Stimulated activated CD8-positive, alpha-beta memory T cell treated with anti-CD3 and anti-CD28 coated beads, Interleukin-12 subunit alpha, Interleukin-12 subunit beta, amount 100 ng/mL, for 4 hours (primary cell): ENCODE measurements at regions not wholly inside any gene's neighbourhood (a gene's known extent, or its start where the extent isn't known, plus 50 kb on each side); places are given as distances from the start of the nearest gene placed in this dataset.

Experiments
- DNase-seq: peaks from one replicate; pipeline ENCODE4 v3.0.0-alpha.2; 2020; ENCODE audit warnings: low read depth

DNA sequence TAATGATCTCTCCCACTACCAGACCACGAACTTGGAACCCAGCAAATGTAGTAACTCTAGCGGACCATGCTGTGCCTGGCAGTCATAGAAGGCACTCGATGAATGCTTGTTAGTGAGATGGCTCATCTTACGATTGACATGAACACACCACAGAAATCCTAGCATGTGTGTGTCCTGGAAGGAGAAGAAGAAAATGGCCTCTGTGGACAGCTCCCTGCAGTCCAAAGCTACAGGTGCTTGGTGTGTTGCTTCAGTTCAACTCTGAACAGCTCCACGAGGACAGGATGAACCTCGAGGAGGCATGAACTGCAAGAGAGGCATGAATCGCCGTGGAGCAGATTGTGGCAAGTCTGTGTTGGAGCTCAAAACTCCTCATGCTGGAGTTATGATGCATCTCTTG, 93.5 kb downstream of the KLF6 start:
- no peak for DNase-seq

DNA sequence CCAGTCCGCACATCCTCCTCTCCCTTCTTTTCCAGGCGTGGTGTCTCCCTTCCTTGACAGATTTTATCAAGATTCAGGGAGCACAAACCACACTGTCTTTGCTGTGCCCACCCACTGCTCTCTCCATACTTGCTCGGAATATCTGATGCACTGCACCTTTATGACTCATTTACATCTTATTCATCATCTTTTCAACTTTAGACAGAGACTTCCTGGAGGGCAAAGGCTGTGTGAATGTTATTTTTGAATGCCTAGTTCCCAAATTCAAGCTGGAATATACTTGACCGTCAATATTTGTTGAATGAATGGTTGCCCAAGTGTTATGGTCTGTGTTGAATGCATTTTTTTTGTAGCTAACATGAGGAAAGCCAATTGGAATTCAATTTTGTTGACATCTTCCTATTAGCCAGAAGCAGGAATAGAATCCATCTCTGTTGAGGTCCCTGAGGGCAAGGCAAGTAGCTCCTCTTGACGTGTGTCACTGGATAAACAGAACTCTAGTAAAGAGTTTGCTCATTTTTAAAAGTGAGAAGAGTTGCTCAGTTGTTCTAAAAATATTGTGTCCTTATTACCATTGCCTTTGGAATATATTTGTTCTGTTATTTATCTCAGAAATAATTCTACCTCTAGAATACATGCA, 95.0 kb downstream of the KLF6 start:
- no peak for DNase-seq

DNA sequence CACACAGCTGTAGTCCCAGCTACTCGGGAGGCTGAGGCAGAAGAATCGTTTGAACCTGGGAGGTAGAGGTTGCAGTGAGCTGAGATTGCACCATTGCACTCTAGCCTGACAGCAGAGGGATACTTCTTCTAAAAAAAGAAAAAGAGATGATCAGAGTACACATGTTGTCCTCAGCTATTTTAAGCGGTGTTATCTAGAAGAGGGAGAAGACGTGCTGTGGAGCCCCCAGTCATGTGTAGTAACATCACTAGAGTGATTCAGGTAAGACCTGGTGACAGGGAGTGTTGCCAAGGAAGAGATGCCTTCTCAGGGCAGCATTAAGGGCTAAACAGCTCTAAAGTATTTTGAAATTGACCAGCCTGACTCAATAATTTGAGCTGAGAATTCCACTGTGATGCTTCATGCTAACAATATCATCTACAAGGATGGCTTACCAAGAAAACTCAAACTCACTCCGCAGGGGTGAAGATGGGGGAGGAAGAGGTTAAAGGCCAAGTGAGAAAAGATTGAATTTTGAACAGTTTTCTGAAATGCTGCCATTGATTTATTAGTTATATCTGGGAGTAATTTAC, 97.4 kb downstream of the KLF6 start:
- DNase-seq: no peak

GRCh38 chr10:3685384-3685783, 99.6 kb downstream of the KLF6 start:
- no peak for DNase-seq

- DNase-seq: no peak
Observed at GRCh38 chr10:3684891-3685290, 100.1 kb downstream of the KLF6 start.

DNA sequence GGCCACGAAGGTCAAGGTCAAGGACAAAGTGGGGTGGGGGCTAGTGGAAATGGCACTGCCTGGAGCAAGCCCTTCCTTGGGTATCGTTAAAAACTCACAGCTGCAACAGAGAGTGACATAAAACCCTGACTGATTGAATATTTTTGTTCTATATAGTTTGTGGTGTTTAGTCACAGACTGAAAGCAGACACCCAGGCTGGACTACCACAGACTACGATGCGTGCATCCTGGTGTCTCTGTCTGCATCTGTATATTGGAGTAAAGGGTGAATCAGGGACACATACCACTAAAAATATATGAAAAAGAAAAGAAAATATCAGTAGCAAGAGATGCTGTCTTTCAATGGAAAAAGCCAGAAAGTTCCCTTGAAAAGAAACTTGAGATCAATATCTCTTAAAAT, 101.4 kb downstream of the KLF6 start:
- DNase-seq: no peak

- DNase-seq: no peak
Observed at GRCh38 chr10:3682745-3683144, 102.3 kb downstream of the KLF6 start.

DNA sequence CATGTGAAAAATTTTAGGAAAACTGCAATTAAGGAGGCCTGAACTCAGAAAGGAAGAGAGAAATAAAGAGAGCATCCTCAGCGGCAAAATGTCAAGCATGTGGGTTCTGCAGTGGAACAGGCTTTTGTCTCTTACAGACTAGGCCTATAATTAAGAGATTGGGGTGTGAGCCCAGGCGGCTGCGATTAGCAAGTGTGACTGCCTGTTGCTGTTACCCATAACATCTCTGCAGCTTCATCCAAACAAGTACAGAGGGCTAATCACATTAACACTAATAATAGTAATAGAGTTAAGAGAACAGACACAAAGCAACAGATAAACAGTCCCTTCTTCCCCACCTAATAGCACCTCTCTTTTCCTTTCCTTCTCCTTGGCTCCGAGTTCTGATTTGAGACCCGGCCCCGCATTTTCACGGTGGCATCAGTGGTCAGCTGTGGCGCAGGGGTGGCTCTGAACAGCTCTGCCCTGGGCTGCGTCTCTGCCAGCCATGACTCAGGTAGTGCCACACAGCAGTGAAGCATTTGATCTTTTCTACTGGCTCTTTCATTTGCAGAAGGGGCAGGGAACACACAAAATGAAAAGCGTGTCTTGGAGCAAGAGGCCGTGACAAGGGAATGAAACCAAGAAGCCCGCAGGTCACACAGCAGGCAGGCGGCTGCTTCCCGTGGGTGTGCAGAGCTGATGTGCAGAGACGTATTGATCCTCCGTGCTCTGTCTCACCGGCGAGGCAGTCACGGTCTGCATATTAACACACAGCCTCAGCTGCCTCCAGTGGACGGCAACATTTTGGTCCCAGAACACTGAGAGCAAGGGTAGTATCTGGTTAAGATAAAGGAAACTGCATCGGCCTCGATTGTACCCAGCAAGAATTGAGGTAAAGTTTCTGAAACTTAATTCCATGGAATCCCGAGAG, 103.1 kb downstream of the KLF6 start:
- no peak for DNase-seq

- no peak for DNase-seq
Observed at GRCh38 chr10:3679950-3680629, 104.9 kb downstream of the KLF6 start.

GRCh38 chr10:3678629-3679227, 106.3 kb downstream of the KLF6 start:
- DNase-seq: no peak

DNA sequence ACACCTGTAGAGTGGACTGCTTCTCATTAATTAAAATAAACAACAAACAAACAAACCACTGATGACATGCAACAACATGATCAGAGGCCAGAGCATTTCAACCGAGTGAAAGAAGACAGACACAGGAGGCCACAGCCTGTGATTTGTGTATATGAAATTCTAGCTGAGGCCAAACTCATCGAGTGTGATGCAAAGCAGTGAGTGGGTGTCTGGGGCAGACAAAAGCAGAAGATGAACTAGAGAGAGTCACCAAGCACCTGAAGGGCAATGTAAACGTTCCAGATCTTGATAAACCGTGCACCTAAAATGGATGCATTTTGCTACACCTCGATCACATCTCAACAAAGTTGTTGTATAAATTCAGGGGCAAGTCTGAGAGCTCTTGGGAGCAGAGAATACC, 108.4 kb downstream of the KLF6 start:
- DNase-seq: no peak

- no peak for DNase-seq
Observed at GRCh38 chr10:3672220-3672619, 112.8 kb downstream of the KLF6 start.

- no peak for DNase-seq
Observed at GRCh38 chr10:3671386-3671955, 113.5 kb downstream of the KLF6 start.

DNA sequence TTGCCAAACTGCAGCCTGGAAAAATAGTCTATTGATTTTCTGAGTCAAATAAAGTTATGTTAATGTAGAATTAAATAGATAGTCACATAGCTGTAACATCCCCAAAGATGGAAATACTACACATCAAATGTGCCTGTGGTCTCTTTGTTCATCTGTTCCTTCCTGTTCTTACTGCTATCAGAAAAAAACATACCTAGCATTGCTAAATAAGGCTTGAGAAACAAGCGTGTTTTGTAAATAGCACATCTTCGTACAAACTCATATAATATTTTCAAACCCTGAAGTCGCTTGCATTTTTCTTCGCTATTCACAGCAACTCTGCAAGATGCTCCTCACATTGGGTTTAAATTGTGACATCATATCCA, 116.1 kb downstream of the KLF6 start:
- DNase-seq: no peak

DNA sequence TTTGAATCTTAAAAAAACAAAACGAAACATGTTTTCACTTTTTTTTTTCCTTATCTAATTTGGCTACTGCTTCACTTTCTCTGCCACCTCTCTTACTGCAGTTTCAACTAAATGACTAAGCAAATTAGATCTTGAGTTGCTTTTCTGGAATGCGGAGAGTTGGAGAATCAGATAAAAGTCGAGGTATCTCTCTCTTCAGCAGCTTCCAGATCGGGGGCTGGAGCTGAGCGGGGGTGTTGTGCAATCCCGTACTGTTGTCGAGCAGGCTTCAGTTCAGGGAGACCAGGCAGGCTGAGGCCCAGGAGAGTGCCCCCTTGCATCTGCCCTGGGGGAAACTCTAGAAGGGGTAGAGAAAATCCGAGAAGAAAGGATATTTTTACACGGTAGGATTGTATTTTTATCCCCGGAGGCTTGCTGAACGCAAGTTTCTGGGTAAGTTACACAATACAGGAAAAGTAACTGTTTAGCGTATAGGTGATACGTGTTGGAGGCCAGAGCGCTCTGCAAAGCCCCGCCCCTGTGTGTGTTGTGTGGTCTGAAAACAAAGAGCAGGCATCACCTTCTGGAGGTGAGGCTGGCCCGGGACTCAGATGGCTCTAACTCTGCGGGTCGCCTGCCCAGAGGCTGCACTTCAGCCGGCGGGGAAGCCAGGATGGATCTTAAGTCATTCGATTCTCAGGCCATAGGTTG, 116.6 kb downstream of the KLF6 start:
- peak; percentile 29 for DNase-seq

DNA sequence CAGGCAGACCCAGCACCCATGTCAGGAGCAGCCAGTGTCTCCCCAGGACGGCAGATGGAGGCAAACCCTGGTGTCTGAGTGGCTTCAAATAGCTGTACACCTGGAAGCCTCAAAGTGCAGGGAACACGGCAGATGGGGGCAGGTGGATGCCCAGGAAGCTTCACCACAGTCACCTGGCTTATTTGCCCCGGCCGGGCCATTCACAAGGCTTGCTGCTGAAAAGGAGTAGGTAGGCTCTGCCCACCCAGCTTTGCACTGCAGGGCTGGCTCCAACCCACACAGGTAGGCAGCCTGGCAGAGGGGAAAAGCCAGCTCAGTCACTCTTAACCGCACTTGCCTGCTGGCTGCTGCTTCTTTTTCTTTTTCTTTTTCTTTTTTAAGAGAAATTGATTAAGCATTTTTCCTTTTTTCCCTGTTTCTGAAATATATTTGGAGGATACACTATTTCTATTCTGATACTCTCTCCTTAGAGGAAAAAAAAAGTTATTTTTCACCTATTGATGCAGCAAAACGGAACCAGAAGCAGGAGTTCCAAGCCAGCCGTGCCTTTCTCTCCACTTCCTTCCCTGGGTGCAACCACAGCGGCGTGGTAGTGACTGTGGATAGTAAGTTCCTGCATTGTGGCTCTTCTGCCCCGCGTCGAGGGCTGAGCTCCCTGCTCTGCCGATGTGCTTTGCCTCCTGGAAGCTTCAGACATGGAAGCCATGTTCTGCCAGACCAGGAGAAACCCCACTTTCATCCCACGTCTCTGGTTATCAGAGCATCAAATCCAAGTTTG, 118.3 kb downstream of the KLF6 start:
- peak; percentile 36 for DNase-seq

DNA sequence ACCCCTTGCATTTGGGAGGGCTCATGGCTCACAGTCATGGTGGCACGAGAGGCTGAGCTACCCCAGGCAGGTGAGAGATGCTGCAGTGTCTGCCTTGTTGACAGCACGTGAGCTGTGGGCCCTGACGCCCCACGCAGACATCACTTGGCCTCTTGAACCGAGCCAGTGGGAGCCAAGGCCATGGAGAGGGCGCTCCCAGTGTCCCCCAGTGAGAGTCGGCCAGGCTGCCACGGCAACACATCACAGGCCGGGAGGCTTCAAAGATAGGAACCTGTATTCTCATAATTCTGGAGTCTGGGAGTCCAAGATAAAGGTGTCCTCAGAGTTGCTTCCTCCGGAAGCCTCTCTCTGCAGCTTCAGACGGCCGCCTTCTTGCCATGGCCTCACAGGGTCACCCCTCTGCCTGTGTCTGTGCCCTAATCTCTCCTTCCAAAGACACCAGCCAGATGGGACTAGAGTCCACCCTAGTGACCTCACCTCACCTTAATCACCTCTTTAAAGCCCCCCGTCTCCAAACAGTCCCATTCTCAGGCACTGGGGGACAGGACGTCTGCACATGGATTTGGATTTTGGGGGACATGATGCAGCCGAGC, 119.6 kb downstream of the KLF6 start:
- DNase-seq: no peak

GRCh38 chr10:3662775-3663174, 122.2 kb downstream of the KLF6 start:
- DNase-seq: no peak

DNA sequence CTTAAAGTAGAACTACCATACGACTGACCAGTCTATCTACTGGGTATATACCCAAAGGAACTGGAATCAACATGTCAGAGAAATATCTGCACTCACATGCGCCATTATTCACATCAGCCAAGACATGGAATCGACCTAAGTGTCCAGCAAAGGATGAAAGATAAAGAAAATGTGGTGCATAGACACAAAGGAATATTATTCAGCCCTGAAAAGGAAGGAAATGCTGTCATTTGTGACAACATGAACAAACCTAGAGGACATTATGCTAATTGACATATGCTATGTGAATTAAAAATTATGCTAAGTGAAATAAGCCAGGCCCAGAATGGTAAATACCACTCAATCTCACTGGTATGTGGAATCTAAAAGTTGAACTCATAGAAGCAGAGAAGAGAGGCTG, 123.7 kb downstream of the KLF6 start:
- no peak for DNase-seq

DNA sequence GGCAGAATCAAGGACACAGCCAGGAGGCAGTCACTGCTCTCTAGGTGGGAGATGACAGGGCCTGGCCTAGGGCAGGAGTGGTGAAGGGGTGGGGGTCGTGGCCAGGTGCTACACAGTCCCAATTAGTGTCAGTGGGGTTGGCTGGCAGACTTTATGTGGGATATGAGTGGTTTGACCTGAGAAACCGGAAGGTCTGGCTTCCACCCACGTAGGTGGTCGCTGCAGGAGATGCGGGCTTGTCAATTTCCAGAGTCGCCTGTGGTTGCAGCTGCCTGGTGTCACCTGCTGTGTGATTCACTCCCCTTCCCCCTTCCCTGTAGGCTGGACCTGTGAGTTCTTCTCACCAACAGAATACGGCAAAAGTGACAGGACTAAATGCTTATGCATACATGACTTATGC, 124.3 kb downstream of the KLF6 start:
- no peak for DNase-seq
